HG03432 (cell line): ENCODE measurements at regions not wholly inside any gene's neighbourhood (a gene's known extent, or its start where the extent isn't known, plus 50 kb on each side); places are given as distances from the start of the nearest gene placed in this dataset.
"Not testable (repeated sequence)": the region's sequence is repeated elsewhere in the genome, so short reads cannot be mapped to it uniquely, and the experiment has no call there.

Experiments
- ATAC-seq: cut with Tn5 transposase; IDR thresholded peaks from one replicate; pipeline ENCODE4 v1.9.1; 2021; ENCODE audit warnings: mild to moderate bottlenecking, moderate library complexity; ENCODE audit not compliant: unreplicated experiment

DNA sequence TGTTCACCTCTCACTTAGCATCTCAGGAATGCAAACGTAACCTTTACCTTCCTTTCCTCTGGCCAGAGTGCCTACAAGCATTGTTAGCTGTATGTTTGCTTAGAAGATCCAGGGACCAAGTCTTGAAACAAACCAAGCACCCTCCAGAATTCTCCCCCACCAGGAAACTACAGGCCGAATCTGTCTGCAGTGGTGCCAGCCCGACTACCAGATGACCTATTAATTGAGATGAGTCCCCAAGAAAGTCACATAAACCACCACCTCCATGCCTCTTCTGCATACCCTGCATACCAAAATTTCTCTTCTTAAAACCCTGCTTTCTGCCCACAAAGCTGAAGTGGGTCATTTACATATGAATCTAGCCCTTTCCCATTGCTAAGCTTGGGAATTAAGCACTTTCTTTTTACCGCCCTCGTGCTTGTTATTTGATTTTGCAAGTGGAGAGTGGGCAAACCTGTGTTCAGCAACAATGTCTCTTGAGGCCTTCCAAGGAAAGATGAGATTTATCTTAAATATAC lies 1239.1 kb downstream of the CDH12 start:
- no peak for ATAC-seq

- no peak for ATAC-seq
These were observed 1249.3 kb downstream of the CDH12 start for GRCh38 chr5:21603796-21604195.

DNA sequence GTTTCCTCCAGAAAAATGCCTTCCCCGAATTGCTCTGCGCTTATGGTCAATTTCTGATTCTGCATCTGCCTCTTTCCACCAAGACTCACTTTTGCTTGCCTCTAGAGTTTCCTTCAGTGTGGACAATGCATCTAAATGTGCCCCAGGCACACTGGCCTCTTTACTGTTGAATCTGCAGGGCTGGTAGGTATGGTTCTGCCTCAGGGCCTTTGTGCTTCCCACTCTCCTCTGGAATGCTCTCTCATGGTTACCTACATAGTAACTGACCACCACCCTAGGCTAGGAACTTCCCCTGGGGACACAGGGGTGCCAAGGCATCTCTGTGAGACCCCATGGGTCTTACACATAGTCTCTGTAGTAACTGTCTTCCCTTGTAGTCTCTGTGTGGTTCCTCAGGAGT lies 1258.6 kb downstream of the CDH12 start:
- ATAC-seq, result no peak

DNA sequence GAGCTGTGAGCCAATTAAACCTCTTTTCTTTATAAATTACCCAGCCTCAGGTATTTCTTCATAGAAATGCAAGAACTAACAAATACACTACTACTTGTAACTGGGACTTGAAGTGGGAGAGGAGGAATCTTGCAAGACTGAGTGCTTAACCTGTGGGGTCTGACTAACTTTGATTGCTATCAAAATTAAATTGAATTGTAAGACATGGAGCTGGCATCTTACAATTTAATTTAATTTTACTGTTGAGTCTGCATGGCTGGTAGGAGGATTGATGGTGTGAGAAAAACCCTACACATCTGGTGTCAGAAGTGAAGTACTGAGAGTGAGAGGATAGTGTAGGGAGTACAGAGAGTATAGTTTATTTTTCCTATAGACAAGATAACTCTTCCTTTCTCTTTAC lies 1259.9 kb downstream of the CDH12 start:
- no peak for ATAC-seq

DNA sequence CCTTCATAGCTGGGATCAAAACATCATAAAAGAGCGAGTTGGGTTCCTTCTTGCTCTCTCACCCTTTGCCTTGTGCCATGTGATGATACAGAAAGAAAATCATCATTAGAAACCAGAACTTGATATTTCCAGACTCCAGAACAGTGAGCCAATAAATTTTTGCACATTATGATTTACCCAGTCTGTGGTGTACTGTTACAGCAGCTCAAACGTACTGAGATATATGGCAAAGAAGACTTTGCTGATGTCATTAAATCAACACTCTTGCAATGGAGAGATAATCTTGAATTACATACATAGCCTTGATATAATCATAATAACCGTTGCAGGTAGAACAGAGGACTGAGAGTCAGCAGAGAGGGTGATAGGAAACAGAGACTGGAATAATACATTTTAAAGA lies 1271.6 kb downstream of the CDH12 start:
- ATAC-seq, result no peak

DNA sequence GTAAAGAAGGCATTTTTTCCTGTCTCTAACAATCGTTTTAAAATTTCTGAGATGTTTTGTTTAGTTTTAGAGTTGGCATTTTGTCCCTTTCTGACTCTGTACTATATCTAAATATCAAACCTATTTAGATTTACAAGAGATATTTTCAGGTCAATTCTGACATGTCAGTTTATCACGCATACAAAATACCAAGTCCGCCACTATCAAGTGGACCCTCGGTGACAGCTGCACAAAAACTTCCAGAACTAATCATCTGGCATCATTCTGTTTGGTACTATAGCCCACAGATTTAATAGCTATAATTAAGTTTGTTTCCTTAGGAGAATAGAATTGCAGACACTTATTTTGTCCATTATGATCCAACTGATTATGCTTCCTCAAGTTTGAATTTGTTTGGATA lies 1278.2 kb downstream of the CDH12 start:
- ATAC-seq, result no peak

GRCh38 chr5:21574438-21574837 lies 1278.7 kb downstream of the CDH12 start:
- no peak for ATAC-seq

DNA sequence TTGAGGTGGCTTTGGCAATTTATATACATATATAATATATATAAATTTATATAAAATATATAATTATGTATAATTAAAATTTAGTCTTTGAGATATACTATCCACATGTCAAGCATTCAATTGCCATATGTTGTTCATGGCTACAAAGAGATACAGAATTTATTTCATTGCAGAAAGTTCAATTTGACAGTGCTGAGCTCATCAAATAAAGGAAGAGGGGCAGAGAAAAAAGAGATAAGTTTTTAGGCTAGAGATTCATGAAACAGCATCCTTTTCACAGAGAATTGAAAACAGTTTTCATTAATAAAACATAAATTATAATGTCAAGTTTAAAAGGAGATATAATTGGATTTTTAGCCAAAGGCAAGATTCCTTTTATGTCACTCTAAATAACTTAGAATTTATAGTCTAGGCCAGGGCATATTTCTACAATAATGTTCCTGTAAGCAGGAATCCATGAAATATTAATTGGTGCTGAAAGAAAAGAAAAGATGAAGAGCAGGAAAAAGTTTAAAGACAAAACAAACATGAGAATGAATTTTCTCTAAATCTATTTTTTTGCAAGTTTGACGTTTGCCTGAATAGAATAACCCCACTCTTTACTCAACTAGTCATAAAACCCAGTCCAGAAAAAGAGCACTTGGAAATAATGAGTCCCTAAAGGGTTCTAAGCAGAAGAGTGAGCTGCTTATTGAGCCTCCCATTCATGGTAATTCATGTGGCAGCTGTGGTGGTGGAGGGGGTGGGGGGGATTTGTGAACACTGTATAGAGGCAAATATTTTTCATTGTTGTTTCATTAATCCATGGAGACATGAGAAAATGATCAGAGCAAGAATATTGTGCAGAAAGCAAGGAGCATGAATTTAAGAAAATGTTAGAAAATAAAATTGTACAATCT lies 1279.5 kb downstream of the CDH12 start:
- ATAC-seq, result no peak

- not testable (repeated sequence) for ATAC-seq
These were observed 1281.9 kb downstream of the CDH12 start for GRCh38 chr5:21571196-21571595.

- not testable (repeated sequence) for ATAC-seq
These were observed 1294.0 kb downstream of the CDH12 start for GRCh38 chr5:21559109-21559508.

- not testable (repeated sequence) for ATAC-seq
These were observed 1300.9 kb downstream of the CDH12 start for GRCh38 chr5:21552263-21552662.

DNA sequence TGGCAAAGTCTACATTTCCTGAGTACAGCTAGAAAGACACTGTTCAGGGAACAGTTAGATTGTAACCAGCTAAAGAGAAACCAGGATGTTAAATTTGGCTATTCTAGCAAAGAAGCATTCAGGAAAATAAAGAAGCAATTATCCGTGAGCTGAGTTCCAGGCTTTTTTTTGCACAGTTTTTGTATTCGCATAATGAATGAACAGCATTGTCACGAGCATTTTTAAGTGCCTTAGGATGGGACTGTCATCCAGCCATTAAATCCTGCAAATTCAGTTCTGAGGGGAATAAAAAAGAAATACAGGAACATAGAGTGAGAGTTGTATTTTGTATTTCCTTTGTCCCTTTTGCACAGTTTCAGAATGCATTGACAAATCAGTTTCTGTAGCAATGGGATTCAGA lies 1302.2 kb downstream of the CDH12 start:
- not testable (repeated sequence) for ATAC-seq

GRCh38 chr5:21547656-21548055 lies 1305.5 kb downstream of the CDH12 start:
- ATAC-seq, result not testable (repeated sequence)

GRCh38 chr5:21535114-21535513 lies 1318.0 kb downstream of the CDH12 start:
- not testable (repeated sequence) for ATAC-seq

GRCh38 chr5:21521157-21521556 lies 1332.0 kb downstream of the CDH12 start:
- ATAC-seq, result not testable (repeated sequence)

- not testable (repeated sequence) for ATAC-seq
These were observed 1356.2 kb downstream of the CDH12 start for GRCh38 chr5:21496926-21497325.

DNA sequence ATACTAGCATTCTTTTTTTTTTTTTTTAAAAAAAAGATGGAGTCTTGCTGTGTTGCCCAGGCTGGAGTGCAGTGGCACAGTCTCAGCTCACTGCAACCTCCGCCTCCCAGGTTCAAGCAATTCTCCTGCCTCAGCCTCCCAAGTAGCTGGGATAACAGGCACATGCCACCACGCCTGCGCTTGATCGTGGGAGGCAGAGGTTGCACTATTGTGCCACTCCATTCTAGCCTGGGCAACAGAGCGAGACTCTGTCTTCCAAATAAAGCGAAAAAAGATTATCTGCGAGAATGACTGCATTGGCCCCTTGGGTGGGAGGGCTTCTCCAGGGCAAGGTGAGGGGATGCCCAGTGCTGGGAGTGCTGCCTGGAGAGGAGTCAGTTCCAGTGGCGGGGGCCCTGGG lies 1357.1 kb downstream of the CDH12 start:
- ATAC-seq, result not testable (repeated sequence)

DNA sequence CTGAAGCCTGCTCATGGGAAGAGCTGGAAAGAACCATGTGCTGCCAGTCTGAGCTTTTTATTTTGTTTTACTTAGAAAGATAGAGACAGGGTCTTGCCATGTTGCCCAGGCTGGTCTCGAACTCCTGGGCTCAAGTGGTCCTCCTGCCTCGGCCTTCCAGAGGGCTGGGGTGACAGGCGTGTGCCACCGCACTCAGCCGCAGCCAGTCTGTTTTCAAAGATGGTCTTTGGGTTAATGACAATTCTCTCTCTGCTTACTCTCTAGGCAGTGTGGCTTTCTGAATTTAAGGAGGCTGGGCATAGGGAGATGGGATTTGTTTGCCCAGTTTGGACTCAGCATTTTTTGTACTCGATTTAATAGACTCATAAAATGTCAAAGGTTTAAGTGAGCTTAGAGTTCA lies 1357.9 kb downstream of the CDH12 start:
- not testable (repeated sequence) for ATAC-seq

DNA sequence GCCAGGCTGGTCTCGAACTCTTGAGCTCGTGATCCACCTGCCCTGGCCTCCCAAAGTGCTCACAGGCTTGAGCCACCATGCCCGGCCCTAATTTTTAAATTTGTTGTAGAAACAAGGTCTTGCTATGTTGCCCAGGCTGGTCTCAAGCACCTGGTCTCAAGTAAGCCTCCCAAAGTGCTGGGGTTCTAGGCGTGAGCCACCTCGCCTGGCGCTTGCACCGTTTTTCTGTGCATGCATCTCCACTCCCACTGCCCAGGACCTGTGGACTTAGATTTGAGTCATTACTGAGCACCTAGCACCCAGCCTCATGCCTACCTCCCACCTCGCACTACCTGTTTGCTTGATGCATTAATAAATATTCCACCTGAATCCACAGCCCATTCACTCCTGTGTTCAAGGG lies 1359.1 kb downstream of the CDH12 start:
- not testable (repeated sequence) for ATAC-seq

DNA sequence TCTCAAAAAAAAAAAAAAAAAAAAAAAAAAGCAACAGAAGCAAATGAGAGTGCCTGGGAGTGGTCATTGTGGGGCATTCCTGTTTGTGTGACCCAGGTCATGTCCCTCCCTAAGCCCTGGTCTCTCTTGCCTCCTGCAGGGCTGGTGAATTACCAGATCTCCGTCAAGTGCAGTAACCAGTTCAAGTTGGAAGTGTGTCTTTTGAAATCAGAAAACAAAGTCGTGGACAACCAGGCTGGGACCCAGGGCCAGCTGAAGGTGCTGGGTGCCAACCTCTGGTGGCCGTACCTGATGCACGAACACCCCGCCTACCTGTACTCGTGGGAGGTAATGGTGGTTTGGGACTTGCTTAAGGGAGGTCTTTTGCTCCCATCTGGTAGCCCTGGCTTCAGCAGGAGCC lies 1362.0 kb downstream of the CDH12 start:
- ATAC-seq, result not testable (repeated sequence)

DNA sequence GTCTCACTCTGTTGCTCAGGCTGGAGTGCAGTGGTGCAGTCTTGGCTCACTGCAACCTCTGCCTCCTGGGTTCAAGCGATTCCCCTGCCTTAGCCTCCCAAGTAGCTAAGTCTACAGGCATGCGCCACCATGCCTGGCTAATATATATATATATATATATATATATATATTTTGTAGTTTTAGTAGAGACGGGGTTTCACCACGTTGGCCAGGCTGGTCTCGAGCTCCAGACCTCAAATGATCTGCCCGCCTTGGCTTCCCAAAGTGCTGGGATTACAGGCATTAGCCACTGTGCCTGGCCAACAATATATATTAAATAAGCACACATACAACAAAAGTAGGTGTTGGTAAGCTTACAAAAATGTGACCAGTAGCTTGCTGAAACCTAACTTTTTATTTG lies 1364.3 kb downstream of the CDH12 start:
- not testable (repeated sequence) for ATAC-seq

GRCh38 chr5:21485458-21486000 lies 1367.6 kb downstream of the CDH12 start:
- not testable (repeated sequence) for ATAC-seq
